SIG-M5 (cell line): ENCODE measurements at regions not wholly inside any gene's neighbourhood (a gene's known extent, or its start where the extent isn't known, plus 50 kb on each side); places are given as distances from the start of the nearest gene placed in this dataset.

Experiments used
- DNase-seq: peaks from one replicate; lab custom pipeline; 2025; lab: John Stamatoyannopoulos, UW

DNA sequence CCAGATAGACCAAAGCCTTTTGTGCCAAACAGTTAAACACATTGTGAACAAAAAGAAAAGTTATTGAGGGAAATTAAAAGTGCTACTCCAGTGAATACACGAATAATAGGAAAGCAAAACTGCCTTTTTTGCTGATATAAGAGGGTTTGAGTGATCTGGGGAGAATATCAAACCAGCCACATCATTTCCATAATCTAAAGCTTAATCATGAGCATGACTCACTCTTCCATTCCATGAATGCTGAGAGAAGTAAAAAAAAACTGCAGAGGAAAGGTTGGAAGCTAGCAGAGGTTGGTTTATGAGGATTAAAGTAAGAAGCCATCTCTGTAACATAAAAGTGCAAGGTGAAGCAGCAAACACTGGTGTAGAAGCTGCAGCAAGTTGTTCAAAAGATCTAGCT is 350.6 kb upstream of the NCAM2 start:
- DNase-seq = no peak

- DNase-seq = no peak
Observed at GRCh38 chr21:20649231-20649630, 349.0 kb upstream of the NCAM2 start.

DNA sequence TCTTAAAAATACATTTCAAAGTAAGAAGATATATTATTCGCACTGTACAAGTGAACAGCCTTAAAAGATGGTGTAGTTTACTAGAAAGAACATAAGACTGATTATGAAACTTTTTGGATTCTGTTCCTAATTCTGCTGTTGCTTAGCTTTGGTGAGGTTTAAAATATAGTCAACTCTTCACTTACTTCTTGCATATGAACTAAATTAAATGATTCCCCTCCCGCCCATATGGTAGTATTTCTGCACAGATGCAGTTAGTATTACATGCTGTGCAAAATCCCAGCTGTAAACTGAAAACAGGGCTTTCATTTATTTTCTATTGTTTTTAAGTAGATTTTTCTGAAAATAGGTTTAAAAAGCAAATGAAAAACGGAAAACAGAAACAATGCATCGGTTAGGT is 345.4 kb upstream of the NCAM2 start:
- DNase-seq = no peak

GRCh38 chr21:20661246-20661645 is 337.0 kb upstream of the NCAM2 start:
- DNase-seq = no peak

DNA sequence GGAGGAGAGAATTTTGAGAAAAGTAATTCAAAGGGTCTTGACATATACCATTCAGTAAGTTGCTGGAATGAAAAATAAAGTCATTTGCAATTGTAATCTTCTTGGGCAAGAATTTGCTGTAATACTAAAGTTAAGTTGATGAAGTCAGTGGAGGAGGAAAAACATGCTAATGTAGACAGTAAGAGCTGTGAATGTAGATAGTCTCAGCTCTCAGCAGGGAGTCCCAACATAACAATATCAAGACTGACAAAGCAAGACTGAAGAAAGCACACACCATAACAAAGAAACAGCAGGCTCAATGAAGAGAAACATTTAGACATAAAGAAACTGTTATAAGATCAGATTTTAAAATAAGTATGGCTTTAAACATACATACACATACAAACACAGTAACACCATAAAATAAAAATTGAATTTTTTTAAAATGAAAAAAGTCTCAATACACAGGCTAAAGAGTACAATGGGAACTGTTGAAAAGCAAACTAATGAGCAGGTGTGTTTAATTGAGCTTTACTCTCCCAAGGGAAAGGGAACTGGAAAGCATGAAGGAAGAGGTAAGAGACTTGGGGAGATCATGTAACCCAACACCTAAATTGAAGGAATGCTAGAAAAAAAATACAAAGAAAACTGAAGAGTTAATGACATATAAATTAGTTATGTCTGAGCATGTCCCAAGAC is 336.3 kb upstream of the NCAM2 start:
- no peak for DNase-seq

GRCh38 chr21:20662514-20662913 is 335.7 kb upstream of the NCAM2 start:
- DNase-seq = no peak

- no peak for DNase-seq
Observed at GRCh38 chr21:20667931-20668330, 330.3 kb upstream of the NCAM2 start.

GRCh38 chr21:20685475-20685874 is 312.7 kb upstream of the NCAM2 start:
- DNase-seq = no peak

DNA sequence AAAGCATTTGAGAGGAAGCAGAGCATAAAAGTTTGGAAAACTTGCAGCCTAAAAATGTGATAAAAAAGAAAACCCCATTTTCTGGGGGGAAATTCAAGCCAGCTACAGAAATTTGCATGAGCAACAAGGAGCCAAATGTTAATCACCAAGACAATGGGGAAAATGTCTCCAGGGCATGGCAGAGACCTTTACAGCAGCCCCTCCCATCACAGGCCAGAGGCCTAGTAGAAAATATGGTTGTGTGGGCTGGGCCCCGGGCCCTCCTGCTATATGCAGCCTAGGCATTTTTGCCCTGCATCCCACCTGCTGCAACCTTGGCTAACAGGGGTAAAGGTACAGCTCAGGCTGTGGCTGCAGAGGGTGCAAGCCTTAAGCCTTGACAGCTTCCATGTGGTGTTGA is 299.6 kb upstream of the NCAM2 start:
- no peak for DNase-seq

DNA sequence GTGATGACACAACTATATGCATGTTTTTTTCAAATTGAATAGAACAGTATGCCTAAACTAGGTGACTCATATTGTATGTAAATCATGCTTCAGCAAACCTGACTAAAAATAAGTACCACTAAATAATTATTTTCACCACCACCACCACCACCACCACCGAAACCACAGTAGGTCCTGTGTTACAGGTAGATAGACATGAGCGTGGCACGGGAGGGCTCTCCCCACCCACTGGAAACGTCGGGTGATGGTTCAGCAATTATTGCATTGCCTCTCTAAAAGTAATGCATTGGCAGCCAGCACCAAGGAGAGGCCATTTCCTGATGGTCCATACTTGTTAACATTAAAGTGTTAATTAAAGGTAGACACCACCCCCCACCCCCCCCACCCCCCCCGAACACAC is 297.0 kb upstream of the NCAM2 start:
- DNase-seq = no peak

DNA sequence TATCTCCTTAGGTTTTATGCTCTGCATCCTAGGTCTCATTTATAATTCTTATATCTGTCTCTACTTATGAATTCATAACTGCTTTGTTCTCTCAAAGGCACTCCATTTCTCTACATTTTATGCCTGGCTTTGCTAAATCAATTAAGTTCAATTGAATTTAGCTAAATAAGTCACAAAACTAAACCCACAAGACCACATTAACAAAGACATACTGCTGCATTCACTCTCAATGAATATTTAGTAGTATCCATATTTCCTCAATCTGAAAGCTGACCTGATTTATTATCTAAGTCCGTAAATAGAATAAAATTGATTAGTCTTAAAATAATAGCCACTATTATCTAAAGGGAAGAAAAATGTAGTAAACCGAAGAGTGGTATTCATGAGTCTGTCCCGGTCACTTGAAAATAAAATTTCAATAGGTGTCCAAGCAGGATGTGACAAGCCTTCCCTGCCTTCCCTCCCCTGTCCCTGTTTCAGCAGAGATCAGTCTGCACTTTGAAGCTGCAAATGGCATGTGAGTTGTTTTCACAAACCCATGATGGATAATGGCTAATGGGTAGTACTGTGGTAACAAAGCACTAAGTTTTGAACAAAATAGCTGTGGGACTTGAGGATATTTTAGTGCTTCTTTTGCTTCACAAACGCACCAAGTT is 295.0 kb upstream of the NCAM2 start:
- no peak for DNase-seq

DNA sequence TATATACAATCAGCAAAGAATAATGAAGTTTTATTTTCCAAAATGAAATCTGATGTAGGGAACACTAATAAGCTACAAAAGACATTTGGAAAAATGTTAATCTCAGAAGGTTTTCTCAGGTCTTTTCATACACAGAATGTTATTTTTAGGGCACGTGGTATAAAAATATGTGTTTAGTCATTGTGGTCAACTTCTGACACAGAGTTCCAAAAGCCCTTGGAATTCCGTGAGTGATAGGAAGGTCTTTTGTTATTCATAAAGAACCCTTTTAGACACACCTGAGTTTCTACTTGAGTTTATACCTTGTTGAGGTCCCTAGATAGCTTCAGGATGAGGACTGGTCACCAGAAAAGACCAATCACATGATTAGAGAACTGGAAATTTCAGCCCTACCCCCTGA is 277.6 kb upstream of the NCAM2 start:
- no peak for DNase-seq

DNA sequence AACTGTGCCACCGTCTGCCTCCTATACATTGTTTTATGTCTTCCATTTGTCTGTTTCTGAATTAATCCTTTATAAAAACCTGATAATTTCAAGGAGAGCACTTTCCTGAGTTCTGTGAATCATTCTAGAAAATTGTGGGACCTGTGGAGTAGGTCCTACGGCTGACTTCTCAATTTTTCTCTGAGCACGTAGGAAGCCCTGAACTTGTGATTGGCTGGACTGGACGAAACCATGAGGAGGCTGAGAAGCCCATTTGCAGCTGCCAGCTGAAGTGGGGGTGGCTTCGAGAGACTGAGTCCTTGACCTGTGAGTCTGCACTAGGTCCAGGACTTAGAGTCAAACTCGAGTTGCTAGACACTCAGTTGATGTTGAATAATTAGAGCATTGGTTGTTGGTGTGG is 277.1 kb upstream of the NCAM2 start:
- no peak for DNase-seq

DNA sequence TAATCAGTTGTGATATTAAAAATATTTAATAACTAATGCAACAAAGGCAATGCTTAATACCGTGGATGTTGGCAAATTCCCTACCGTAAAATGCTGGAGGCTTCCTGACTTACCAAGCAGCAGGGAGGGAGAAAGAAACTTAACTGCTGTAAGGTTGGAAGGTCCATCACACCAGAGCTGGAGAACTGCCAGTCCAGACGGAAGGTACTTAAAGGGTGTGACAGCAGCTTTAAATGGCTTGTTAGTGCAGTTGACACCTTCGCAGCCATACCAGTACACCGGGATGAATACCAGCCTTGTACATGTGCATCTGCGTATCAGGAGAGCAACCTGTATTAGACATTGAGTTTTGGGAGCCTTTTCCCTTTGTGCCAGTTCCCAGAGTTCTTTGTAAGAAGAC is 269.5 kb upstream of the NCAM2 start:
- DNase-seq = no peak

GRCh38 chr21:20729376-20729775 is 268.8 kb upstream of the NCAM2 start:
- no peak for DNase-seq

DNA sequence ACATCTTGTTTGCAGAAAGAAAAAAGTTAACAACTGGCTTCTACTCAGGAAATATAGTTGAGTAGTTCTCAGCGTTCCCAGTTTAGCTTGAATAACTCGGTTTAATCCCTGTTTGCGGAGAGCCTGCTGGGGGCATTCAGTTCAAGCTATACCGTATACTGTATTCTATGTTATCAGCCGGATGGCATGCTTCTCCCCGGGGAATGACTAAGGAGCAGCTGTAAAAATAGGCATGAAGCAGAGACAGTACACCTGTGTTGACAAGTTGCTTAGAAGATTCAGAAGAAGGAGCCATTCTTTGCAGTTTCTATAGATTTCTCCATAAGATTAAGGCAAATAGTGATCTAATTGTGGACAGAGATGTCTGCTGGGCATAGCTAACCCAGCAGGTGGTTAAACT is 267.8 kb upstream of the NCAM2 start:
- no peak for DNase-seq

DNA sequence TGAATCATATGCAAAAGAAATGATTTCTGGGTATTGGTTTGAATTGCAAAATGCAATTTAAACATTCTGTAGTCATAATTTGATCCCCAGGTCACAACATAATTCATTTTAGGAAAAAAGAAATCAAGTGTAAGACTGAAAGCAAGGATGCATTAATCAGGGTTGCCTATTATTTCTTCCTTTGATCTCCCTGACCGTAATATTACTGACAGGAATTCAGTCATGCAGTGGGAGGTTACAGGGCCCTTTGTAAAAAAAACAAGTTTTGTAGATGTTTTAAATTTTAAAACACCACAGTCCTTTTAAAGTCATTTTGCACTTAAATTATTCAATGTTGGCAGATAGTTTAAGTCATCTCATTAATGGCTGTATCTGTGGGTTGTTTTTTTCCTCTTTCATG is 263.0 kb upstream of the NCAM2 start:
- no peak for DNase-seq

- DNase-seq = no peak
Observed at GRCh38 chr21:20737227-20737913, 260.8 kb upstream of the NCAM2 start.

DNA sequence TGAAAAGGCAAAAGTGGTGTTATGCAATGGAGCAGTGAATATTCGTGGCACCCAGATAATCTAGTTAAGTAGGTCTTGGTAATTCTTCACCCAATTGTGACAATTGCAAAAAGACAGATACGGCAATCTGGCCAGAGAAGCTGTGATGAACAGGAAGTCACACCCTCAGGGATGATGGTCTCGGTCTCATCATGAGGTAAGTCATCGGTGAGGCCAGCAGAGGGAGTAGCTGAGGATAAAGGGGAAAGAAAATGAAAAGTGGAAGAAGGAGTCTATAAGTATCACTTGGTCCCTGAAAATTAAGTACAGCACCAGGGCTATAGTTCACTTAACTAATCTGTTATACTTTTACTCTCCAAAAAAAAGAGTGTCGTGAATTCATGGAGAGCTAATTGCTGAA is 258.8 kb upstream of the NCAM2 start:
- no peak for DNase-seq

- no peak for DNase-seq
Observed at GRCh38 chr21:20741445-20741844, 256.8 kb upstream of the NCAM2 start.

DNA sequence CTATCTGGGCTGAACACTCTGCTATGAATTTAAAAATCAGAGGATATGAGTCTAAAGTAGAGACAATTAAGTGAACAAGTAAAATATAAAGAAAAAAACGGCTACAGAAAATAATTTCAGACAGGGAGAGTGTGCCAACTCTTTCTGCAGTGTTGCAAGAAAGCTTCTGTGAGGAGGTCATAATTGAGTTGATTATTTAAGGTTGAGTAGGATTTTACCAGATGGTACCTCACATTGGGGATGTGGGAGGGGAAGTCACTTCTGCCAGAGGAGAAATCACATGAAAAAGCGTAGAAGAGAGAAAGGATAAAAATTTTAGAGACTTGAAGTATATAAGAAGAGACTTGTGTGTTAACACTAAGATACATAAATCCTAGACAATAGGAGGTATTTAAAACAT is 238.0 kb upstream of the NCAM2 start:
- no peak for DNase-seq

DNA sequence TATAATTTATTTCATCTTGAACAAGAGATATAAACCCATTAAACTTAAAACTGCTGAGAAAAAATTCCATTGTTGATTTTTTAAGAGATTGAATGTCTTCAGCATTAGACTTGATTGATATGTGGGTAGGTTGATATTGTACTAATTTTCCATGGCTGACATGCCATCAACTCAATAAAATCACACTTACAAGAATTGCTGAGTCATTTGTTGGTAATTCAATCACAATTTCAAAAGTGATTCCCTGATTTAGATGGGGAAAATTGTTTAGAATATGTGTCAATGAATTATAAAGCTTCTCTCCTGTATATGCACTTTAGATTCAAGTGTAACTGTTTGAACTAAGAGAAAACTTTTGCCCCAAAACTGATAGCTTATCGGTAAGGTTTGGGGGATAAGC is 223.5 kb upstream of the NCAM2 start:
- DNase-seq = no peak

GRCh38 chr21:20779321-20779720 is 218.9 kb upstream of the NCAM2 start:
- DNase-seq = no peak

DNA sequence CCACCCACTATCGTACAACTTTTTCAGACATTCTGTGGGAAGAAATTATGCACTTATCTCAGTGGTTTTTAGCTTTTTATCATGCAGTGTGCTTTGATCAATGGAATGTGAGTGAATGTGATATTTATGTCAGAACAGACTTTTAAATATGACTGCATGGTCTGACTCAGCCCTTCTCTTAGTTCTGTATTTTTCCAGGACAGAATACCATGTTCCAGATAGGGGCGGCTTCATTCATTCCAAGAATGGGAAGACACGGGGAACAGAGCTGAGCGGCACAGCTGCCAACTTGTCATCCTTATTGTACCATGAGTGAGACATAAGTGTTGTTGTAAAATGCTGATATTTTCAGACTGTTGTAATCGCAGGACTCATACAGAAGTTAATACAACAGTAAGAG is 214.6 kb upstream of the NCAM2 start:
- no peak for DNase-seq
